T-cell (primary cell): ENCODE measurements at regions not wholly inside any gene's neighbourhood (a gene's known extent, or its start where the extent isn't known, plus 50 kb on each side); places are given as distances from the start of the nearest gene placed in this dataset.
"Not testable (repeated sequence)": the region's sequence is repeated elsewhere in the genome, so short reads cannot be mapped to it uniquely, and the experiment has no call there.

ENCODE experiments used
- ATAC-seq, 4 experiments: fragments of 200-7000 bp in 3 of 4; fragments of 150-1000 bp in 1 of 4; cut with Tn5 transposase; replicated peaks in 1 of 4; 1 replicate in 3 of 4; 2 replicates in 1 of 4; pipeline ENCODE4 v1.10.0; 2021; ENCODE audit warnings: moderate library complexity in 3 of 4, mild to moderate bottlenecking in 2 of 4, moderate number of reproducible peaks in 1 of 4
- CTCF ChIA-PET, 2 donors: fragments of 300-600 bp; sonication (Branson Sonifier 250); formaldehyde crosslinking; loops; one replicate each; lab custom pipeline; 2022; ENCODE audit warnings: antibody characterized with exemption in 2 of 2; lab: Charles Lee
- POLR2A ChIA-PET, 2 donors: fragments of 300-600 bp; sonication (Branson Sonifier 250); formaldehyde crosslinking; loops; one replicate each; lab custom pipeline; 2022; ENCODE audit warnings: antibody characterized with exemption in 2 of 2; lab: Charles Lee
- DNase-seq, 35 experiments: peaks; one replicate each; pipeline versions ENCODE4 v3.0.0 to v3.0.0-alpha.2; 2013 to 2023
- H3K27ac ChIP-seq: one replicate; pipeline ENCODE4 v1.5.1; 2013; ENCODE audit warnings: low read length
- H3K27me3 ChIP-seq, 2 experiments: replicated peaks in 1 of 2; 1 replicate in 1 of 2; 2 replicates in 1 of 2; pipeline versions ENCODE4 v1.6.1 to v1.7.0; 2013; ENCODE audit warnings: low read length in 1 of 2, mixed read lengths in 1 of 2; ENCODE audit not compliant: control insufficient read depth in 2 of 2, insufficient read depth in 2 of 2; ENCODE audit errors: extremely low read depth in 1 of 2
- H3K36me3 ChIP-seq, 2 donors: 1 replicate in 1 of 2; 2 replicates in 1 of 2; pipeline versions ENCODE4 v1.6.1 to v1.7.0; 2013; ENCODE audit warnings: low read length in 1 of 2; ENCODE audit not compliant: control insufficient read depth in 2 of 2, insufficient read depth in 1 of 2; ENCODE audit errors: extremely low read depth in 1 of 2
- H3K4me1 ChIP-seq, 2 experiments: 1 replicate in 1 of 2; 2 replicates in 1 of 2; pipeline versions ENCODE4 v1.6.1 to v1.7.0; 2013; ENCODE audit warnings: low read length in 2 of 2, mixed read lengths in 1 of 2; ENCODE audit not compliant: insufficient read depth in 2 of 2, control insufficient read depth in 1 of 2; ENCODE audit errors: extremely low read depth in 1 of 2
- H3K4me3 ChIP-seq, 2 donors: 1 replicate in 1 of 2; 2 replicates in 1 of 2; pipeline versions ENCODE4 v1.5.1 to v1.7.0; 2013; ENCODE audit warnings: mild to moderate bottlenecking in 2 of 2, low read length in 1 of 2, moderate library complexity in 1 of 2; ENCODE audit not compliant: control insufficient read depth in 1 of 2; ENCODE audit errors: extremely low read depth in 1 of 2
- H3K9me3 ChIP-seq: 2 replicates; pipeline ENCODE4 v1.7.0; 2013
- H3K27ac Mint-ChIP-seq, 2 donors: one replicate each; pipeline ENCODE4 v1.8.0; 2020 to 2021; ENCODE audit warnings: mild to moderate bottlenecking in 2 of 2, mixed read lengths in 2 of 2
- H3K27me3 Mint-ChIP-seq, 2 donors: one replicate each; pipeline ENCODE4 v1.8.0; 2021 to 2022; ENCODE audit warnings: mixed read lengths in 2 of 2
- H3K36me3 Mint-ChIP-seq: one replicate; pipeline ENCODE4 v1.8.0; 2021; ENCODE audit warnings: mixed read lengths
- H3K4me1 Mint-ChIP-seq, 3 donors: one replicate each; pipeline ENCODE4 v1.8.0; 2020 to 2022; ENCODE audit warnings: mixed read lengths in 3 of 3, mild to moderate bottlenecking in 1 of 3
- H3K4me3 Mint-ChIP-seq, 3 donors: one replicate each; pipeline ENCODE4 v1.8.0; 2020 to 2022; ENCODE audit warnings: mild to moderate bottlenecking in 3 of 3, mixed read lengths in 3 of 3, moderate library complexity in 3 of 3
- H3K9me3 Mint-ChIP-seq, 3 donors: one replicate each; pipeline ENCODE4 v1.8.0; 2020 to 2022; ENCODE audit warnings: mixed read lengths in 3 of 3
- WGBS: methylation state at CpG from one replicate; pipeline ENCODE4 v1.1.5; 2013; ENCODE audit warnings: missing lambda C conversion rate; ENCODE audit not compliant: insufficient coverage; 5-methylcytosine and 5-hydroxymethylcytosine counted together

DNA sequence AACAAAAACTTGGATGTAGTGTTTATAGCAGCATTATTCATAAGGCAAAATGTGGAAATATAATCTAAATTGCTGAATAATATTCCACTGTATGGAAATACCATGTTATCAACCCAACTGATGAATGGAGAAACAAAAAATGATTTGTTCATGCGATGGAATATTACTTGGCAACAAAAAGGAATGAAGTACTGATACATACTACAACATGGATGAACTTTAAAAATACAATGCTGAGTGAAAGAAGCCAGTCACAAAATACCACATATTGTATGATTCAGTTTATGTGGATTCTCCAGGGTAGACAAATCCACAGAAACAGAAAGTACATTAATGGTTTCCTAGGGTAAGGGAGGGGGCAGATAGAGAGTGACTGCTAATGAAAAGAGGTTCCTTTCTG, 83.7 kb upstream of the DNAH5 start:
- H3K4me3 ChIP-seq = no peak overlapping the region

DNA sequence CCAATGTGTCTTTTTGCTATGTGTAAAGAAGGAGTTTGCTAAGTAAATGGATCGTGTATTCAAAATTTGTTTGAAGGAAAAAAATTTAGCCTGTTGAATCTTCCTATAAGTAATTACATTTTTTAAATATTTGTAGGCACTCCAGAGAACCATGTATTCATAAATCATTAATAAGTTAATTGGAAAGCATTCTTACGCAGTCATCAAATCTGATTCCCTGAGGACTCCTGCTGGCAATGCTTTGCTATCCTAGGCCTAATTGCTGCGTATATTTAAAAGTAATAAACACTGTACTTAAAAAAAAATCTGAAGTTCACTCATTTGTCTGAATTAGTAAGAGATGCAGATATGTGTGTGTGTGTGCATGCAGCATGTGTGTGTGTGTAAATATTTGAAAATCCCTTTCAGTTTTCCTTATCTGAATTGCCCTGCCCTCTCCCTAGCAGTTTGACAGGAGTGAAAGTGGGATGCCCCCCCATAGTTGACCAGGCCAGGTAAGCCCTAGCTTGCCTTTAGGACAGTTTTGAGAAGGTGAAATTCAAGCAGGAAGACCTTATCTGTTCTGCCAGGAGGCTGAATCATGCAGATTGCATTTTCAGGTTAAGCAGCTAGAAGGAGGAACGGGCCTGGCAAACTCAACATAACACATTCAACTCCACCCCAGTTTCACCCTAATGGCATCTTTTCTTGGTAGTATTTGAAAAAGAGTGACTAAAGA, 81.2 kb upstream of the DNAH5 start:
- Mint-ChIP-seq H3K4me3 (no peak overlapping the region), H3K4me1 (no peaks in the 10 kb centered on the region), H3K27me3 (peaks cover 0 to 3% of the 10 kb centered on the region in 2 donors), H3K9me3 (no peaks in the 10 kb centered on the region), H3K36me3 (no peaks in the 10 kb centered on the region), H3K27ac (no peak overlapping the region)
- no peaks in the 10 kb centered on the region for H3K9me3 ChIP-seq
- DNase-seq (no peak), ATAC-seq (no peak)
- CTCF ChIA-PET = no interaction called here
- H3K27me3 ChIP-seq = no peaks in the 10 kb centered on the region
- no CpG with 5 or more reads among the region's 4 CpGs for WGBS
- H3K27ac ChIP-seq = no peak overlapping the region
- no peaks in the 10 kb centered on the region for H3K36me3 ChIP-seq
- POLR2A ChIA-PET = no interaction called here
- no peaks in the 10 kb centered on the region for H3K4me1 ChIP-seq
- H3K4me3 ChIP-seq = no peak overlapping the region

More for the DNA sequence above, 83.7 kb upstream of the DNAH5 start:
- ChIA-PET POLR2A (no interaction called here), CTCF (no interaction called here)
- H3K36me3 Mint-ChIP-seq = no peaks in the 10 kb centered on the region
- H3K27me3 Mint-ChIP-seq = peaks cover 0 to 2% of the 10 kb centered on the region in 2 donors
- H3K9me3 Mint-ChIP-seq = no peaks in the 10 kb centered on the region
- no peaks in the 10 kb centered on the region for H3K4me1 Mint-ChIP-seq
- H3K4me3 Mint-ChIP-seq = no peak overlapping the region
- no CpG with 5 or more reads among the region's 1 CpG for WGBS
- peaks cover 0 to 2% of the 10 kb centered on the region in 2 experiments for H3K27me3 ChIP-seq
- H3K36me3 ChIP-seq = no peaks in the 10 kb centered on the region
- no peak overlapping the region for H3K27ac Mint-ChIP-seq
- H3K27ac ChIP-seq = no peak overlapping the region
- DNase-seq (no peak), ATAC-seq (no peak)
- H3K4me1 ChIP-seq = no peaks in the 10 kb centered on the region
- no peaks in the 10 kb centered on the region for H3K9me3 ChIP-seq

DNA sequence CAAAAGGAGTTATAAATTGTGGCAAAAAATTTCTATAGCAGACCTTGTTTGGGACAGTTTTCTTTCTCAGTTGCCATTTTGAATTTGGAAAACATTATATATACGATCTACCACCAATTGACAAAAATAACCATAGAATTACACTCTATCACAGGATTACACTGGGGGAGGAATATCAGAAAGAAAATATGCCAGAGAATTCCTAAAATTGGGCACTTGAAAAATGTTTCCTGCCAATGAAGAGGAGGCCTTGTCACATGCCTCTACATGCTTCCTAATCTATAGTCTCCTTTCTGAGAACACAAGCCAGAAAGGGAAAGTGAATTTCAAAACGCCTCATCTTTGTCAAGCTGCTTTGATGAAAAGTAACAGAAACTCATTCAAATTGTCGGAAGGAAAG, 78.5 kb upstream of the DNAH5 start:
- H3K27me3 Mint-ChIP-seq = peaks cover 0 to 3% of the 10 kb centered on the region in 2 donors
- Histone ChIP-seq H3K4me3 (no peak overlapping the region), H3K9me3 (no peaks in the 10 kb centered on the region), H3K4me1 (no peaks in the 10 kb centered on the region), H3K27ac (no peak overlapping the region), H3K36me3 (no peaks in the 10 kb centered on the region), H3K27me3 (peaks cover under 1 to 1% of the 10 kb centered on the region in 2 experiments)
- no peak for ATAC-seq
- POLR2A ChIA-PET = no interaction called here
- H3K36me3 Mint-ChIP-seq = no peaks in the 10 kb centered on the region
- no peak overlapping the region for H3K27ac Mint-ChIP-seq
- CTCF ChIA-PET = no interaction called here
- H3K4me1 Mint-ChIP-seq = no peaks in the 10 kb centered on the region
- peaks cover 0 to 6% (median 3%) of the 10 kb centered on the region in 3 donors for H3K9me3 Mint-ChIP-seq
- WGBS = no CpG with 5 or more reads among the region's 3 CpGs
- H3K4me3 Mint-ChIP-seq = no peak overlapping the region
- DNase-seq = no peak

DNA sequence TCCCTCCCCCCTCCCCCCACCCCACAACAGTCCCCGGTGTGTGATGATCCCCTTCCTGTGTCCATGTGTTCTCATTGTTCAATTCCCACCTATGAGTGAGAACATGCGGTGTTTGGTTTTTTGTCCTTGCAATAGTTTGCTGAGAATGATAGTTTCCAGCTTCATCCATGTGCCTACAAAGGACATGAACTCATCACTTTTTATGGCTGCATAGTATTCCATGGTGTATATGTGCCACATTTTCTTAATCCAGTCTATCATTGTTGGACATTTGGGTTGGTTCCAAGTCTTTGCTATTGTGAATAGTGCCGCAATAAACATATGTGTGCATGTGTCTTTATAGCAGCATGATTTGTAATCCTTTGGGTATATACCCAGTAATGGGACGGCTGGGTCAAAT, 76.5 kb upstream of the DNAH5 start:
- H3K27ac Mint-ChIP-seq, H3K36me3 Mint-ChIP-seq, H3K27me3 Mint-ChIP-seq, DNase-seq, CTCF ChIA-PET, H3K27ac ChIP-seq, POLR2A ChIA-PET, ATAC-seq, H3K4me3 Mint-ChIP-seq, H3K4me1 ChIP-seq, H3K9me3 Mint-ChIP-seq, H3K9me3 ChIP-seq, H3K36me3 ChIP-seq, H3K4me1 Mint-ChIP-seq, H3K4me3 ChIP-seq: not testable (repeated sequence)
- peaks cover 2 to 10% of the 10 kb centered on the region in 2 experiments for H3K27me3 ChIP-seq
- WGBS = no CpG with 5 or more reads among the region's 4 CpGs

DNA sequence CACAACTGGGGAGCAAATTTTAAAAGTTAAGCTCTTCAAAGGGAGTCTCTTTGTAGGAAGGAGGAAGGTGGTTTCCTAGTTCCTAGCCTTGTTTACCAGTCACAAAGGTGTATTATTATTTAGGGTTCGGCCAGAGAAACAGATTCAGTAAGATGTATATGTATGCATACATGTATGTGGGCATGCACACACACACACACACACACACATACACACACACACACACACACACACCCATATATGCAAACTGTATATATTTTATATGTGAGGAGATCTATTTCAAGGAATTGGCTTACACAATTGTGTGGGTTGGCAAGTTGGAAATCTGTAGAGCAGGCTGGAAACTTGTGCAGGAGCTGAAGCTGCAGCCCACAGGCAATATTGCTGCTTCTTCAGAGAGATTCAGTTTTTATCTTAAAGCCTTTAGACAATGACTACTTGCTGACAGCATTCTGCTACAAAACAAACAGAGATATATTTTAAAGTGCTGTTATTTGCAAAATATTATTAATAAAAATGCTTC, 75.3 kb upstream of the DNAH5 start:
- no CpG with 5 or more reads among the region's 1 CpG for WGBS
- no peak overlapping the region for H3K27ac ChIP-seq
- no peaks in the 10 kb centered on the region for H3K36me3 ChIP-seq
- peaks cover 2 to 15% of the 10 kb centered on the region in 2 experiments for H3K27me3 ChIP-seq
- ATAC-seq = no peak
- DNase-seq = no peak
- H3K36me3 Mint-ChIP-seq = no peaks in the 10 kb centered on the region
- CTCF ChIA-PET = no interaction called here
- no peak overlapping the region for H3K4me3 ChIP-seq
- no peak overlapping the region for H3K27ac Mint-ChIP-seq
- H3K4me3 Mint-ChIP-seq = no peak overlapping the region
- peaks cover 0 to 6% (median 3%) of the 10 kb centered on the region in 3 donors for H3K9me3 Mint-ChIP-seq
- no peaks in the 10 kb centered on the region for H3K9me3 ChIP-seq
- H3K27me3 Mint-ChIP-seq = peaks cover 0 to 11% of the 10 kb centered on the region in 2 donors
- H3K4me1 ChIP-seq = no peaks in the 10 kb centered on the region
- no peaks in the 10 kb centered on the region for H3K4me1 Mint-ChIP-seq
- POLR2A ChIA-PET = no interaction called here

DNA sequence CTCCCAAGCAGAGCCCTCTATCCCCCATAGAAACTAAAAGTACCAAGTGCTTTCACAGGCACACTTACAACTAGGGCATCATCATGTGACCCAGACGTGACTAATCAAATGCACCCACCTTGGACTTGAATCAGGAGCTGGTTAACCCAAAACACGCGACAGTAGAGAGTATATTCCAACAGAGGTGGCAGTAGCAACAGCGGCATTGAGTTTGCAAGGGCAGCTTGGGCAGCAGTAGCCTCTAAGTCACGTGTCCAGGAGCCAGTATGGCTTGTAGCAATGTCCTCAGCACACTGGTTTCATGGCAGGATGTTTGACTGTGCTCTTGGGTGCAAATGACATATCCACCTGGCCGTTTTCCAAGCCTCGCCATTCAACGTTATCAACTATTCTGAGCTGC, 73.4 kb upstream of the DNAH5 start:
- H3K36me3 Mint-ChIP-seq = no peaks in the 10 kb centered on the region
- H3K27ac Mint-ChIP-seq = no peak overlapping the region
- no peak overlapping the region for H3K4me3 ChIP-seq
- POLR2A ChIA-PET = no interaction called here
- H3K4me1 ChIP-seq = no peaks in the 10 kb centered on the region
- no peak overlapping the region for H3K4me3 Mint-ChIP-seq
- H3K27ac ChIP-seq = no peak overlapping the region
- no peaks in the 10 kb centered on the region for H3K36me3 ChIP-seq
- H3K27me3 ChIP-seq = peaks cover 2 to 26% of the 10 kb centered on the region in 2 experiments
- H3K4me1 Mint-ChIP-seq = peaks cover 0 to under 1% (median 0%) of the 10 kb centered on the region in 3 donors
- peaks cover 13 to 24% of the 10 kb centered on the region in 2 donors for H3K27me3 Mint-ChIP-seq
- peaks cover 0 to 6% (median 3%) of the 10 kb centered on the region in 3 donors for H3K9me3 Mint-ChIP-seq
- ATAC-seq (no peak), DNase-seq (no peak)
- WGBS = 63% methylated on average over 6 of the region's 8 CpGs
- H3K9me3 ChIP-seq = no peaks in the 10 kb centered on the region
- CTCF ChIA-PET = no interaction called here
